H1 (cell line): ENCODE measurements at regions not wholly inside any gene's neighbourhood (a gene's known extent, or its start where the extent isn't known, plus 50 kb on each side); places are given as distances from the start of the nearest gene placed in this dataset.

ENCODE experiments used
- CBX5 ChIP-seq: fragments of 300-800, 300-1000 bp; sonication (generic); IDR thresholded peaks from 2 replicates; pipeline ENCODE4 v1.7.1; 2016; ENCODE audit warnings: antibody characterized with exemption, low read length, low read depth
- HDAC6 ChIP-seq: IDR thresholded peaks from one replicate; pipeline ENCODE4 v1.7.1; 2012; ENCODE audit warnings: low read depth, mild to moderate bottlenecking, inconsistent platforms, low read length, moderate library complexity
- NRF1 ChIP-seq: IDR thresholded peaks from 2 replicates; pipeline ENCODE4 v1.6.1; 2011; ENCODE audit warnings: mild to moderate bottlenecking, low read depth, low read length, improper control_type of control experiment

- TF ChIP-seq HDAC6 (no peak), NRF1 (no peak), CBX5 (no peak)
Observed at GRCh38 chr15:79211481-79211880, 71.0 kb upstream of the ANKRD34C start.
